ENCODE measurements at regions not wholly inside any gene's neighbourhood (a gene's known extent, or its start where the extent isn't known, plus 50 kb on each side); places are given as distances from the start of the nearest gene placed in this dataset.
"Not testable (repeated sequence)": the region's sequence is repeated elsewhere in the genome, so short reads cannot be mapped to it uniquely, and the experiment has no call there.

DNA sequence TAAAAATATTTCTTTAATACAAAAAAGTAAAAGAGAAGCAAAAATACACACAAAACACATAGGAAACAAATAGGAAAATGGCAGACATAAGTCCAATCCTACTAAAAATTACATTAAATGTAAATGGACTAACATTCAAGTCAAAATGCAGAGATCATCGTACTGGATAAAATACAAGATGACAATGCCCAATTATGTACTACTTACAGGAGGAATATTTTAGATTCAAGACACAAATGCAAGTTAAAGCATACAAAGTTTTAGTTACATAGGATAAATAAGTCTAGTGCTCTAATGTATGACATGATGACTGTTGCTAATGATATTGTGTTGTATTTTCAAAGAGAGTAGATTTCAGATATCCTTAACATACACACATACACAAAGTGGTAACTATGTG is 401.7 kb downstream of the IRX2 start:
- TF ChIP-seq, protein P1, sequence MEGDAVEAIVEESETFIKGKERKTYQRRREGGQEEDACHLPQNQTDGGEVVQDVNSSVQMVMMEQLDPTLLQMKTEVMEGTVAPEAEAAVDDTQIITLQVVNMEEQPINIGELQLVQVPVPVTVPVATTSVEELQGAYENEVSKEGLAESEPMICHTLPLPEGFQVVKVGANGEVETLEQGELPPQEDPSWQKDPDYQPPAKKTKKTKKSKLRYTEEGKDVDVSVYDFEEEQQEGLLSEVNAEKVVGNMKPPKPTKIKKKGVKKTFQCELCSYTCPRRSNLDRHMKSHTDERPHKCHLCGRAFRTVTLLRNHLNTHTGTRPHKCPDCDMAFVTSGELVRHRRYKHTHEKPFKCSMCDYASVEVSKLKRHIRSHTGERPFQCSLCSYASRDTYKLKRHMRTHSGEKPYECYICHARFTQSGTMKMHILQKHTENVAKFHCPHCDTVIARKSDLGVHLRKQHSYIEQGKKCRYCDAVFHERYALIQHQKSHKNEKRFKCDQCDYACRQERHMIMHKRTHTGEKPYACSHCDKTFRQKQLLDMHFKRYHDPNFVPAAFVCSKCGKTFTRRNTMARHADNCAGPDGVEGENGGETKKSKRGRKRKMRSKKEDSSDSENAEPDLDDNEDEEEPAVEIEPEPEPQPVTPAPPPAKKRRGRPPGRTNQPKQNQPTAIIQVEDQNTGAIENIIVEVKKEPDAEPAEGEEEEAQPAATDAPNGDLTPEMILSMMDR (conservative IDR thresholded peaks at IDR 0.05; ENCODE audit: low read length): not testable (repeated sequence)
- TF ChIP-seq EZH2phosphoT487 (IDR thresholded peaks at IDR 0.05; ENCODE audit: borderline replicate concordance): not testable (repeated sequence)

Measured in Loucy (cell line).